ENCODE measurements at regions not wholly inside any gene's neighbourhood (a gene's known extent, or its start where the extent isn't known, plus 50 kb on each side); places are given as distances from the start of the nearest gene placed in this dataset.

GRCh38 chr5:174222891-174223290 lies 177.4 kb downstream of the NSG2 start:
- Histone ChIP-seq H3K4me3 (no peak overlapping the region), H4K20me1 (no peaks in the 10 kb centered on the region), H3K27ac (no peak overlapping the region), H3K9ac (no peak overlapping the region), H3K4me1 (peaks cover 0 to 23% (median 9%) of the 10 kb centered on the region in 10 experiments; a peak in 9 of 20 replicates), H3K36me3 (no peaks in the 10 kb centered on the region), H3K9me3 (replicated peaks in 1 of 11) (peaks cover 0 to 7% (median 1%) of the 10 kb centered on the region in 11 experiments; a peak in 6 of 22 replicates), H3K27me3 (no peaks in the 10 kb centered on the region), H3K4me2 (no peak overlapping the region)
- TF ChIP-seq Cebpa-rat (IDR thresholded peaks at IDR 0.05) = no peak

- TF ChIP-seq Cebpa-rat (IDR thresholded peaks at IDR 0.05) = no peak
- Histone ChIP-seq H3K27ac (no peak overlapping the region), H3K27me3 (no peaks in the 10 kb centered on the region), H3K9ac (no peak overlapping the region), H4K20me1 (no peaks in the 10 kb centered on the region), H3K9me3 (replicated peaks in 1 of 11) (peaks cover 0 to 3% (median 0%) of the 10 kb centered on the region in 11 experiments; a peak in 3 of 22 replicates), H3K4me2 (no peak overlapping the region), H3K36me3 (no peaks in the 10 kb centered on the region), H3K4me1 (peaks cover 0 to 23% (median 9%) of the 10 kb centered on the region in 10 experiments; a peak in 9 of 20 replicates), H3K4me3 (no peak overlapping the region)
Observed at GRCh38 chr5:174223355-174223754, 177.8 kb downstream of the NSG2 start.

- no peaks in the 10 kb centered on the region for H3K9me3 ChIP-seq (replicated peaks in 1 of 11)
- H3K4me3 ChIP-seq = no peak overlapping the region
- no peaks in the 10 kb centered on the region for H3K36me3 ChIP-seq
- H3K27ac ChIP-seq = no peak overlapping the region
- H3K4me2 ChIP-seq = no peak overlapping the region
- peaks cover 0 to 23% (median 9%) of the 10 kb centered on the region in 10 experiments; a peak in 9 of 20 replicates for H3K4me1 ChIP-seq
- H4K20me1 ChIP-seq = no peaks in the 10 kb centered on the region
- H3K27me3 ChIP-seq = no peaks in the 10 kb centered on the region
- TF ChIP-seq Cebpa-rat (IDR thresholded peaks at IDR 0.05) = no peak
- H3K9ac ChIP-seq = no peak overlapping the region
Observed at GRCh38 chr5:174229068-174229467, 183.6 kb downstream of the NSG2 start.

- TF ChIP-seq Cebpa-rat (IDR thresholded peaks at IDR 0.05) = no peak
- H3K4me2 ChIP-seq = no peak overlapping the region
- H3K9ac ChIP-seq = no peak overlapping the region
- no peaks in the 10 kb centered on the region for H3K36me3 ChIP-seq
- peaks cover 0 to 23% (median 9%) of the 10 kb centered on the region in 10 experiments; a peak in 9 of 20 replicates for H3K4me1 ChIP-seq
- H3K27ac ChIP-seq = no peak overlapping the region
- H3K9me3 ChIP-seq (replicated peaks in 1 of 11) = no peaks in the 10 kb centered on the region
- H3K4me3 ChIP-seq = no peak overlapping the region
- no peaks in the 10 kb centered on the region for H3K27me3 ChIP-seq
- H4K20me1 ChIP-seq = no peaks in the 10 kb centered on the region
Observed at GRCh38 chr5:174229514-174230370, 184.2 kb downstream of the NSG2 start.

GRCh38 chr5:174231956-174232487 lies 186.5 kb downstream of the NSG2 start:
- no peaks in the 10 kb centered on the region for H3K9me3 ChIP-seq (replicated peaks in 1 of 11)
- no peak overlapping the region for H3K27ac ChIP-seq
- no peak overlapping the region for H3K4me2 ChIP-seq
- no peaks in the 10 kb centered on the region for H3K27me3 ChIP-seq
- no peak overlapping the region for H3K4me3 ChIP-seq
- H4K20me1 ChIP-seq = no peaks in the 10 kb centered on the region
- peaks cover 0 to 10% (median 7%) of the 10 kb centered on the region in 10 experiments; a peak in 9 of 20 replicates for H3K4me1 ChIP-seq
- H3K36me3 ChIP-seq = no peaks in the 10 kb centered on the region
- H3K9ac ChIP-seq = no peak overlapping the region
- no peak for TF ChIP-seq Cebpa-rat (IDR thresholded peaks at IDR 0.05)

- no peaks in the 10 kb centered on the region for H3K27me3 ChIP-seq
- no peak overlapping the region for H3K4me2 ChIP-seq
- H3K4me1 ChIP-seq = no peaks in the 10 kb centered on the region
- H4K20me1 ChIP-seq = no peaks in the 10 kb centered on the region
- H3K9me3 ChIP-seq (replicated peaks in 1 of 11) = peaks cover 0 to 10% (median 1%) of the 10 kb centered on the region in 11 experiments; a peak in 5 of 22 replicates
- no peak for TF ChIP-seq Cebpa-rat (IDR thresholded peaks at IDR 0.05)
- H3K36me3 ChIP-seq = no peaks in the 10 kb centered on the region
- no peak overlapping the region for H3K9ac ChIP-seq
- no peak overlapping the region for H3K27ac ChIP-seq
- no peak overlapping the region for H3K4me3 ChIP-seq
Observed at GRCh38 chr5:174234388-174234787, 188.9 kb downstream of the NSG2 start.

GRCh38 chr5:174235221-174236011 lies 189.9 kb downstream of the NSG2 start:
- Histone ChIP-seq H3K36me3 (no peaks in the 10 kb centered on the region), H3K9ac (no peak overlapping the region), H3K4me1 (no peaks in the 10 kb centered on the region), H3K27me3 (no peaks in the 10 kb centered on the region), H4K20me1 (no peaks in the 10 kb centered on the region), H3K27ac (no peak overlapping the region), H3K9me3 (replicated peaks in 1 of 11) (peaks cover 0 to 15% (median 5%) of the 10 kb centered on the region in 11 experiments; a peak in 5 of 22 replicates), H3K4me3 (no peak overlapping the region), H3K4me2 (no peak overlapping the region)
- TF ChIP-seq Cebpa-rat (IDR thresholded peaks at IDR 0.05) = no peak

- no peak overlapping the region for H3K27ac ChIP-seq
- no peaks in the 10 kb centered on the region for H3K27me3 ChIP-seq
- H3K36me3 ChIP-seq = no peaks in the 10 kb centered on the region
- no peak overlapping the region for H3K9ac ChIP-seq
- H3K4me1 ChIP-seq = no peaks in the 10 kb centered on the region
- peaks cover 0 to 15% (median 5%) of the 10 kb centered on the region in 11 experiments; a peak in 5 of 22 replicates for H3K9me3 ChIP-seq (replicated peaks in 1 of 11)
- H3K4me3 ChIP-seq = no peak overlapping the region
- no peak for TF ChIP-seq Cebpa-rat (IDR thresholded peaks at IDR 0.05)
- H4K20me1 ChIP-seq = no peaks in the 10 kb centered on the region
- H3K4me2 ChIP-seq = no peak overlapping the region
Observed at GRCh38 chr5:174236070-174236469, 190.6 kb downstream of the NSG2 start.

GRCh38 chr5:174239718-174240117 lies 194.2 kb downstream of the NSG2 start:
- TF ChIP-seq Cebpa-rat (IDR thresholded peaks at IDR 0.05) = no peak
- H3K36me3 ChIP-seq = no peaks in the 10 kb centered on the region
- no peak overlapping the region for H3K4me2 ChIP-seq
- no peaks in the 10 kb centered on the region for H3K27me3 ChIP-seq
- no peak overlapping the region for H3K4me3 ChIP-seq
- H4K20me1 ChIP-seq = no peaks in the 10 kb centered on the region
- H3K27ac ChIP-seq = no peak overlapping the region
- peaks cover 0 to 15% (median 5%) of the 10 kb centered on the region in 11 experiments; a peak in 5 of 22 replicates for H3K9me3 ChIP-seq (replicated peaks in 1 of 11)
- no peak overlapping the region for H3K9ac ChIP-seq
- H3K4me1 ChIP-seq = no peaks in the 10 kb centered on the region
